Panc1 (cell line): ENCODE measurements at regions not wholly inside any gene's neighbourhood (a gene's known extent, or its start where the extent isn't known, plus 50 kb on each side); places are given as distances from the start of the nearest gene placed in this dataset.

ENCODE experiments used
- ATAC-seq: fragments of 200-7000 bp; cut with Tn5 transposase; 2 replicates; pipeline ENCODE4 v1.9.1; 2020; ENCODE audit warnings: mild to moderate bottlenecking, moderate library complexity
- BruUV-seq: library from RNA; stranded (reverse); fragments of 400-500 nt; replicated peaks from 2 replicates; lab custom pipeline; 2021; lab: Mats Ljungman, UMichigan
- CTCF ChIA-PET: fragments of 300-600 bp; sonication (Branson Sonifier 250); formaldehyde crosslinking; loops from one replicate; lab custom pipeline; 2022; ENCODE audit warnings: antibody characterized with exemption; lab: Charles Lee
- POLR2A ChIA-PET: fragments of 300-600 bp; sonication (Branson Sonifier 250); formaldehyde crosslinking; loops from one replicate; lab custom pipeline; 2022; ENCODE audit warnings: antibody characterized with exemption; lab: Charles Lee
- DNase-seq: peaks from one replicate; pipeline ENCODE4 v3.0.0-alpha.2; 2010; ENCODE audit warnings: low read depth, low spot score
- H3K27ac ChIP-seq: 2 replicates; pipeline ENCODE4 v1.5.1; 2011; ENCODE audit warnings: mild to moderate bottlenecking, low read length, inconsistent platforms
- H3K27me3 ChIP-seq: fragments of 200-500 bp; sonication (Bioruptor generic); 2 replicates; pipeline ENCODE4 v1.6.0; 2014; ENCODE audit warnings: low read length, inconsistent platforms; ENCODE audit not compliant: control insufficient read depth, insufficient read depth
- H3K36me3 ChIP-seq: fragments of 200-500 bp; sonication (Bioruptor generic); 2 replicates; pipeline ENCODE4 v1.5.1; 2014; ENCODE audit warnings: inconsistent platforms, mild to moderate bottlenecking, low read length, moderate library complexity; ENCODE audit not compliant: control insufficient read depth, insufficient read depth
- H3K4me1 ChIP-seq: 2 replicates; pipeline ENCODE4 v1.5.1; 2011; ENCODE audit warnings: inconsistent platforms, mild to moderate bottlenecking, low read length, moderate library complexity; ENCODE audit not compliant: control insufficient read depth, insufficient read depth
- H3K4me3 ChIP-seq, 2 experiments: 2 replicates each; pipeline ENCODE4 v1.5.1; 2011 to 2012; ENCODE audit warnings: low read depth in 2 of 2, low read length in 2 of 2, mild to moderate bottlenecking in 2 of 2, inconsistent platforms in 1 of 2, moderate library complexity in 1 of 2
- H3K9me3 ChIP-seq: fragments of 200-500 bp; sonication (Bioruptor generic); 2 replicates; pipeline ENCODE4 v1.5.1; 2014; ENCODE audit warnings: low read depth, mild to moderate bottlenecking, inconsistent platforms, low read length, moderate library complexity; ENCODE audit not compliant: control insufficient read depth, insufficient read depth
- POLR2AphosphoS5 ChIP-seq: IDR thresholded peaks from 2 replicates; pipeline ENCODE4 v1.6.1; 2012; ENCODE audit warnings: mild to moderate bottlenecking, low read depth, low read length, moderate library complexity
- SIN3A ChIP-seq: IDR thresholded peaks from 2 replicates; pipeline ENCODE4 v1.6.1; 2012; ENCODE audit warnings: low read depth, mild to moderate bottlenecking, low read length, moderate library complexity, borderline replicate concordance; ENCODE audit not compliant: insufficient read depth
- TCF7L2 ChIP-seq: IDR thresholded peaks from 2 replicates; pipeline ENCODE4 v1.6.1; 2011; ENCODE audit warnings: mild to moderate bottlenecking, low read depth, low read length, inconsistent platforms
- in situ Hi-C: cut with HindIII; loops from 2 replicates; pipeline ENCODE4 v1.10.0; 2016; ENCODE audit warnings: low sequenced_read_pairs, low pct_unique_long_range_greater_than_20kb
- intact Hi-C: fragments of 100-400 bp; cut with micrococcal nuclease; formaldehyde crosslinking; loops from one replicate; pipeline ENCODE4 v1.10.0; 2022; ENCODE audit not compliant: unreplicated experiment
- TF ChIP-seq, protein P1 (sequence below): fragments of 450-650 bp; IDR thresholded peaks from 2 replicates; pipeline ENCODE4 v1.5.1; 2017; ENCODE audit warnings: mild to moderate bottlenecking
- TF ChIP-seq, protein P2 (sequence below), 2 experiments: IDR thresholded peaks; 2 replicates each; pipeline ENCODE4 v1.6.1; 2011 to 2012; ENCODE audit warnings: low read depth in 2 of 2, control low read depth in 1 of 2, low read length in 1 of 2, mild to moderate bottlenecking in 1 of 2, moderate library complexity in 1 of 2; ENCODE audit not compliant: insufficient read depth in 1 of 2

DNA sequence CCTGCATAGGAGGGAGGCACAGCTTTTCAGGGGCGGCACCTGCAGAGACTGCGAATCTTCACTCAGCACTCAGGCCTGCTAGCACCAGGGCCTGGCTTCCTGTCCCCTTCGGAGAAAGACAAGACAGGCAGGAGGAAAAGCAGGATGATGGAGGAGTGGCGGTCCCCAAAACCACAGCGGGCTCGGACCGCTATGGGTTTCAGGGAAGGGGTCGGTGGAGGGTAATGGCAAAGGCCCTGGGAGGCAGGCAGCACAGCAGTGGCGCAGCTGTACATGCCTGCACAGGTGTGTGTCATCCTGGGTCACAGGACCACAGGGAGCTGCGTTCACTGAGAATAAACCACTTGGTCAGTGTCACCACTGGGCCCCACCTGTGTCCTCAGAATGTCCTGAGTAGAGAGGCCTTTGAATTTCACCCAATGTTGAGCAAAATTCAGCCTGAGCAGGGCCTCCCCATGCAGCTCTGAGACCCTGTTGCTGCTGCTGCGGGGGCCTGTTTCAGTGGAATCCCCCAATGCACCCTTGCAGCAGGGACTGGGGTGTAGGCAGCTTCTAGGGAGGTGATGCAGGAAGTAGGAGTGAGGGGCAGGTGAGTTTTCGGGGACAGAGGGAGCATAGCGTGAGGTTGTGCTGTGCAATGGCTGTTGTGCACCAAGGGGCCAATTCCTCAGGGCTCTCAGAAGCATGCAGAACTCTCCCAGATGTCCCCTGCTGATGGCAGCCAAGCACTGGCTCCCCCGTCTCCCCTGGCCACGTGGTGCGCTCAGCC, 90.6 kb upstream of the PPP2R2D start:
- H3K9me3 ChIP-seq, result no peaks in the 10 kb centered on the region

DNA sequence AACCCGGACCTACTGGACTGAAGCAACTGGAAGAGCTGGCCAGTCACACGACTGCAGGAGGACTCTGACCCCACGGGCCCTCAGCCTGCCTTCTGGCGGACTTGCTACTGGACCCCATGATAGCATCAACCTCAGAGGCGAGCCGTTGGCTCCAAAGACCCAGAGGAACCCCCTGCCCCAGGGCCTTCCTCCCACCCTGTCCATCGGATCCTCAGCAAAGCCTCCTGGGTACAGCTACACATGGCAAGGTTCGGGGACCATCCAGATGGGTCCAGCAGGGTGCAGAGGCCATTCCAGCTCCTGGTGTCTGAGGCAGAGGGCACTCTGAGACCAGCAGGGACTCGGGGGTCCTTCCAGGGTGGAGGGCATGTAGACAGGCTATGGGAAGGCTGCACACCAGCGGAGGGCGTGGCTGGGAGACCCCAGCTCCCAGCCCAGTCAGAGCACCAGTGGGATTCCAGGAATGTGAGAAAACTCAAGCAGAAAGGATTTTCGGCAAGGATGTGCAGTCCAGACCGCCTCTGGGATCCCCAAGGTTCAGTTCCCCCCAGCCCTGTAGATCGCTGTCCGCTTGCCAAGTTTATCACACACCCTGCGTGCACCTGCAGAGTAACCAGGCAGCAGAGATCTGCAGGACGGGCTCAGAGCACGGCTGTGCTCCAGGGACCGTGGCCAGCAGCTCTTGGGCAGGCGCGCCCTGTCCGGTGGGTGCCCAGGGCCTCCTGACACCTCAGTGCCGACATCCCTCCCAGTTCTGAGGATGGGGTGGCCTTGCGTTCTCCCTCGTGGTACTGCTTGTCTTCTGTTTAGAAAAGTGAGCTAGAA, 89.8 kb upstream of the PPP2R2D start:
- TF ChIP-seq, protein P1, sequence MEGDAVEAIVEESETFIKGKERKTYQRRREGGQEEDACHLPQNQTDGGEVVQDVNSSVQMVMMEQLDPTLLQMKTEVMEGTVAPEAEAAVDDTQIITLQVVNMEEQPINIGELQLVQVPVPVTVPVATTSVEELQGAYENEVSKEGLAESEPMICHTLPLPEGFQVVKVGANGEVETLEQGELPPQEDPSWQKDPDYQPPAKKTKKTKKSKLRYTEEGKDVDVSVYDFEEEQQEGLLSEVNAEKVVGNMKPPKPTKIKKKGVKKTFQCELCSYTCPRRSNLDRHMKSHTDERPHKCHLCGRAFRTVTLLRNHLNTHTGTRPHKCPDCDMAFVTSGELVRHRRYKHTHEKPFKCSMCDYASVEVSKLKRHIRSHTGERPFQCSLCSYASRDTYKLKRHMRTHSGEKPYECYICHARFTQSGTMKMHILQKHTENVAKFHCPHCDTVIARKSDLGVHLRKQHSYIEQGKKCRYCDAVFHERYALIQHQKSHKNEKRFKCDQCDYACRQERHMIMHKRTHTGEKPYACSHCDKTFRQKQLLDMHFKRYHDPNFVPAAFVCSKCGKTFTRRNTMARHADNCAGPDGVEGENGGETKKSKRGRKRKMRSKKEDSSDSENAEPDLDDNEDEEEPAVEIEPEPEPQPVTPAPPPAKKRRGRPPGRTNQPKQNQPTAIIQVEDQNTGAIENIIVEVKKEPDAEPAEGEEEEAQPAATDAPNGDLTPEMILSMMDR, result no peak
- TF ChIP-seq POLR2AphosphoS5 (no peak), TCF7L2 (no peak), SIN3A (no peak)
- TF ChIP-seq, protein P2, sequence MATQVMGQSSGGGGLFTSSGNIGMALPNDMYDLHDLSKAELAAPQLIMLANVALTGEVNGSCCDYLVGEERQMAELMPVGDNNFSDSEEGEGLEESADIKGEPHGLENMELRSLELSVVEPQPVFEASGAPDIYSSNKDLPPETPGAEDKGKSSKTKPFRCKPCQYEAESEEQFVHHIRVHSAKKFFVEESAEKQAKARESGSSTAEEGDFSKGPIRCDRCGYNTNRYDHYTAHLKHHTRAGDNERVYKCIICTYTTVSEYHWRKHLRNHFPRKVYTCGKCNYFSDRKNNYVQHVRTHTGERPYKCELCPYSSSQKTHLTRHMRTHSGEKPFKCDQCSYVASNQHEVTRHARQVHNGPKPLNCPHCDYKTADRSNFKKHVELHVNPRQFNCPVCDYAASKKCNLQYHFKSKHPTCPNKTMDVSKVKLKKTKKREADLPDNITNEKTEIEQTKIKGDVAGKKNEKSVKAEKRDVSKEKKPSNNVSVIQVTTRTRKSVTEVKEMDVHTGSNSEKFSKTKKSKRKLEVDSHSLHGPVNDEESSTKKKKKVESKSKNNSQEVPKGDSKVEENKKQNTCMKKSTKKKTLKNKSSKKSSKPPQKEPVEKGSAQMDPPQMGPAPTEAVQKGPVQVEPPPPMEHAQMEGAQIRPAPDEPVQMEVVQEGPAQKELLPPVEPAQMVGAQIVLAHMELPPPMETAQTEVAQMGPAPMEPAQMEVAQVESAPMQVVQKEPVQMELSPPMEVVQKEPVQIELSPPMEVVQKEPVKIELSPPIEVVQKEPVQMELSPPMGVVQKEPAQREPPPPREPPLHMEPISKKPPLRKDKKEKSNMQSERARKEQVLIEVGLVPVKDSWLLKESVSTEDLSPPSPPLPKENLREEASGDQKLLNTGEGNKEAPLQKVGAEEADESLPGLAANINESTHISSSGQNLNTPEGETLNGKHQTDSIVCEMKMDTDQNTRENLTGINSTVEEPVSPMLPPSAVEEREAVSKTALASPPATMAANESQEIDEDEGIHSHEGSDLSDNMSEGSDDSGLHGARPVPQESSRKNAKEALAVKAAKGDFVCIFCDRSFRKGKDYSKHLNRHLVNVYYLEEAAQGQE (IDR thresholded peaks at IDR 0.05; ENCODE audit: insufficient read depth in 1 of 2, low read depth in 2 of 2, low read length in 1 of 2), result no peak
- no peaks in the 10 kb centered on the region for H3K9me3 ChIP-seq
- H3K36me3 ChIP-seq, result no peaks in the 10 kb centered on the region
- intact Hi-C loops, result no loop called here
- in situ Hi-C loops, result no loop called here
- no peak for ATAC-seq
- ChIA-PET POLR2A (no interaction called here), CTCF (no interaction called here)
- no TSS peak for BruUV-seq
- H3K4me1 ChIP-seq, result no peaks in the 10 kb centered on the region
- H3K4me3 ChIP-seq, result no peak overlapping the region
- DNase-seq, result no peak
- H3K27ac ChIP-seq, result no peak overlapping the region
- peaks cover 5% of the 10 kb centered on the region; the same call in 1 of the 2 replicates for H3K27me3 ChIP-seq

More for the DNA sequence above, 90.6 kb upstream of the PPP2R2D start:
- ChIA-PET POLR2A (no interaction called here), CTCF (no interaction called here)
- intact Hi-C loops (no loop called here), in situ Hi-C loops (no loop called here)
- peaks cover 5% of the 10 kb centered on the region; the same call in 1 of the 2 replicates for H3K27me3 ChIP-seq
- 0 out of 2 replicates have a peak, but pooled peaks have one; percentile 6 for ATAC-seq
- no TSS peak for BruUV-seq
- TF ChIP-seq TCF7L2, result no peak
- no peak for DNase-seq
- no peaks in the 10 kb centered on the region for H3K36me3 ChIP-seq
- no peak overlapping the region for H3K4me3 ChIP-seq
- H3K4me1 ChIP-seq, result no peaks in the 10 kb centered on the region
- no peak overlapping the region for H3K27ac ChIP-seq
